Keratinocyte (primary cell): ENCODE measurements at regions not wholly inside any gene's neighbourhood (a gene's known extent, or its start where the extent isn't known, plus 50 kb on each side); places are given as distances from the start of the nearest gene placed in this dataset.

Experiments
- DNase-seq: peaks from one replicate; pipeline ENCODE4 v3.0.0-alpha.2; 2011; ENCODE audit warnings: low read depth, missing footprints, low spot score
- FAIRE-seq: peaks from 2 replicates; lab custom pipeline; 2011; peaks lifted over from hg19 to GRCh38; lab: Jason Lieb, UNC
- H2AFZ ChIP-seq: 2 replicates; pipeline ENCODE4 v1.6.0; 2012; ENCODE audit warnings: low read length, control low read depth, inconsistent platforms; ENCODE audit not compliant: control insufficient read depth
- H3K27ac ChIP-seq: 2 replicates; pipeline ENCODE4 v1.5.1; 2011; ENCODE audit warnings: low read length; ENCODE audit not compliant: control insufficient read depth, insufficient read depth
- H3K27me3 ChIP-seq: 3 replicates; pipeline ENCODE4 v1.6.0; 2011; ENCODE audit warnings: low read length; ENCODE audit not compliant: control insufficient read depth, insufficient read depth; ENCODE audit errors: extremely low read depth
- H3K36me3 ChIP-seq, 2 experiments: 2 replicates in 1 of 2; 3 replicates in 1 of 2; pipeline ENCODE4 v1.5.1; 2011; ENCODE audit warnings: low read length in 2 of 2, mild to moderate bottlenecking in 1 of 2; ENCODE audit not compliant: control insufficient read depth in 2 of 2, insufficient read depth in 2 of 2; ENCODE audit errors: extremely low read depth in 1 of 2
- H3K4me1 ChIP-seq: 3 replicates; pipeline ENCODE4 v1.5.1; 2011; ENCODE audit warnings: low read length; ENCODE audit not compliant: control insufficient read depth, insufficient read depth; ENCODE audit errors: extremely low read depth
- H3K4me2 ChIP-seq: 3 replicates; pipeline ENCODE4 v1.6.0; 2011; ENCODE audit warnings: low read depth, low read length; ENCODE audit not compliant: control insufficient read depth, insufficient read depth; ENCODE audit errors: extremely low read depth
- H3K4me3 ChIP-seq, 3 experiments: fragments of 200-600 bp in 1 of 3; sonication (generic) in 1 of 3; 2 replicates in 2 of 3; 3 replicates in 1 of 3; pipeline ENCODE4 v1.5.1; 2011 to 2016; ENCODE audit warnings: low read length in 3 of 3, mild to moderate bottlenecking in 3 of 3, control low read depth in 2 of 3, inconsistent platforms in 1 of 3, low read depth in 1 of 3, mixed read lengths in 1 of 3, mixed run types in 1 of 3, moderate library complexity in 1 of 3; ENCODE audit not compliant: control insufficient read depth in 2 of 3, insufficient read depth in 2 of 3; ENCODE audit errors: extremely low read depth in 1 of 3
- H3K79me2 ChIP-seq: 2 replicates; pipeline ENCODE4 v1.6.0; 2012; ENCODE audit warnings: low read length; ENCODE audit not compliant: control insufficient read depth, insufficient read depth
- H3K9ac ChIP-seq: 3 replicates; pipeline ENCODE4 v1.6.0; 2011; ENCODE audit warnings: low read length; ENCODE audit not compliant: control insufficient read depth, insufficient read depth; ENCODE audit errors: extremely low read depth
- H3K9me1 ChIP-seq: 3 replicates; pipeline ENCODE4 v1.6.0; 2011; ENCODE audit warnings: low read length; ENCODE audit not compliant: control insufficient read depth, insufficient read depth; ENCODE audit errors: extremely low read depth
- H3K9me3 ChIP-seq: 2 replicates; pipeline ENCODE4 v1.5.1; 2012; ENCODE audit warnings: low read depth, low read length; ENCODE audit not compliant: control insufficient read depth
- H4K20me1 ChIP-seq: 3 replicates; pipeline ENCODE4 v1.6.0; 2011; ENCODE audit warnings: low read length; ENCODE audit not compliant: control insufficient read depth, insufficient read depth; ENCODE audit errors: extremely low read depth
- EZH2 ChIP-seq: IDR thresholded peaks from one replicate; pipeline ENCODE4 v1.6.1; 2012; ENCODE audit warnings: inconsistent platforms, mild to moderate bottlenecking, low read length, moderate library complexity
- dilution Hi-C: fragments of 300-500 bp; cut with MboI; formaldehyde crosslinking; loops from one replicate; pipeline ENCODE4 v1.7.0; 2020; ENCODE audit warnings: low sequenced_read_pairs; ENCODE audit not compliant: extremely low pct_ligation_motif_present
- TF ChIP-seq, protein P1 (sequence below), 3 experiments: IDR thresholded peaks in 1 of 3; conservative IDR thresholded peaks in 1 of 3; optimal IDR thresholded peaks in 1 of 3; 2 replicates in 2 of 3; 3 replicates in 1 of 3; pipeline versions ENCODE3 to v1.5.1; 2011; ENCODE audit warnings: low read length in 3 of 3, mild to moderate bottlenecking in 3 of 3, moderate library complexity in 2 of 3, control low read depth in 1 of 3, inconsistent platforms in 1 of 3; ENCODE audit not compliant: insufficient read depth in 2 of 3; ENCODE audit errors: extremely low read depth in 1 of 3

DNA sequence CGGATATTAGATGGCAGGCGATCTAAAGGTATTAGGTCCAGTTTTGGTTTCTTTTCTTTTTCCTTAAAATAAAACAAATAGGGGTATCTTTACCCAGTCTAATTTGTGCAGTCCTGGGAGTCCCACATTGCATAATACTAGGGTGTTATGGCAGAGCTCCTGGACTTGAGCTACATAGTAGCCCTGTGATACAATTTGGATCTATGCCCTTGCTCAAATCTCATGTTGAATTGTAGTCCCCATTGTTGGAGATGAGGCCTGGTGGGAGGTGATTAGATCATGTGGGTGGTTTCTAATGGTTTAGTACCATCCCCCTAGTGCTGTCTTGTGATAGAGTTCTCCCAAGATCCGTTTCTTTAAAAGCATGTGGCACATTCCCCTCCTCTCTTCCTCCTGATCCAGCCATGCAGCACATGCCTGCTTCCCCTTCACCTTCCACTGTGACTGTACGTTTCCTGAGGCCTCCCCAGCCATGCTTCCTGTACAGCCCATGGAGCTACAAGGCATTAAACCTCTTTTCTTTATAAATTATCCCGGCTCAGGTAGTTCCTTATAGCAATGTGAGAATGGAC is 141.9 kb downstream of the RPS24 start:
- dilution Hi-C loops, result no loop called here
- Histone ChIP-seq H3K27ac (no peak overlapping the region), H3K27me3 (peaks cover 5% of the 10 kb centered on the region), H3K79me2 (no peaks in the 10 kb centered on the region), H4K20me1 (no peaks in the 10 kb centered on the region), H3K4me2 (no peak overlapping the region), H3K9me1 (no peaks in the 10 kb centered on the region), H3K9ac (no peak overlapping the region), H2AFZ (no peak overlapping the region), H3K36me3 (no peaks in the 10 kb centered on the region), H3K9me3 (no peaks in the 10 kb centered on the region), H3K4me3 (no peak overlapping the region), H3K4me1 (peaks cover 20% of the 10 kb centered on the region)
- FAIRE-seq, result no peak
- DNase-seq, result no peak
- TF ChIP-seq, protein P1, sequence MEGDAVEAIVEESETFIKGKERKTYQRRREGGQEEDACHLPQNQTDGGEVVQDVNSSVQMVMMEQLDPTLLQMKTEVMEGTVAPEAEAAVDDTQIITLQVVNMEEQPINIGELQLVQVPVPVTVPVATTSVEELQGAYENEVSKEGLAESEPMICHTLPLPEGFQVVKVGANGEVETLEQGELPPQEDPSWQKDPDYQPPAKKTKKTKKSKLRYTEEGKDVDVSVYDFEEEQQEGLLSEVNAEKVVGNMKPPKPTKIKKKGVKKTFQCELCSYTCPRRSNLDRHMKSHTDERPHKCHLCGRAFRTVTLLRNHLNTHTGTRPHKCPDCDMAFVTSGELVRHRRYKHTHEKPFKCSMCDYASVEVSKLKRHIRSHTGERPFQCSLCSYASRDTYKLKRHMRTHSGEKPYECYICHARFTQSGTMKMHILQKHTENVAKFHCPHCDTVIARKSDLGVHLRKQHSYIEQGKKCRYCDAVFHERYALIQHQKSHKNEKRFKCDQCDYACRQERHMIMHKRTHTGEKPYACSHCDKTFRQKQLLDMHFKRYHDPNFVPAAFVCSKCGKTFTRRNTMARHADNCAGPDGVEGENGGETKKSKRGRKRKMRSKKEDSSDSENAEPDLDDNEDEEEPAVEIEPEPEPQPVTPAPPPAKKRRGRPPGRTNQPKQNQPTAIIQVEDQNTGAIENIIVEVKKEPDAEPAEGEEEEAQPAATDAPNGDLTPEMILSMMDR (optimal IDR thresholded peaks at IDR 0.05 in 1 of 3, IDR thresholded peaks at IDR 0.05 in 1 of 3, conservative IDR thresholded peaks at IDR 0.05 in 1 of 3; ENCODE audit: extremely low read depth in 1 of 3, insufficient read depth in 2 of 3, low read length in 3 of 3), result no peak
- no peak for TF ChIP-seq EZH2

DNA sequence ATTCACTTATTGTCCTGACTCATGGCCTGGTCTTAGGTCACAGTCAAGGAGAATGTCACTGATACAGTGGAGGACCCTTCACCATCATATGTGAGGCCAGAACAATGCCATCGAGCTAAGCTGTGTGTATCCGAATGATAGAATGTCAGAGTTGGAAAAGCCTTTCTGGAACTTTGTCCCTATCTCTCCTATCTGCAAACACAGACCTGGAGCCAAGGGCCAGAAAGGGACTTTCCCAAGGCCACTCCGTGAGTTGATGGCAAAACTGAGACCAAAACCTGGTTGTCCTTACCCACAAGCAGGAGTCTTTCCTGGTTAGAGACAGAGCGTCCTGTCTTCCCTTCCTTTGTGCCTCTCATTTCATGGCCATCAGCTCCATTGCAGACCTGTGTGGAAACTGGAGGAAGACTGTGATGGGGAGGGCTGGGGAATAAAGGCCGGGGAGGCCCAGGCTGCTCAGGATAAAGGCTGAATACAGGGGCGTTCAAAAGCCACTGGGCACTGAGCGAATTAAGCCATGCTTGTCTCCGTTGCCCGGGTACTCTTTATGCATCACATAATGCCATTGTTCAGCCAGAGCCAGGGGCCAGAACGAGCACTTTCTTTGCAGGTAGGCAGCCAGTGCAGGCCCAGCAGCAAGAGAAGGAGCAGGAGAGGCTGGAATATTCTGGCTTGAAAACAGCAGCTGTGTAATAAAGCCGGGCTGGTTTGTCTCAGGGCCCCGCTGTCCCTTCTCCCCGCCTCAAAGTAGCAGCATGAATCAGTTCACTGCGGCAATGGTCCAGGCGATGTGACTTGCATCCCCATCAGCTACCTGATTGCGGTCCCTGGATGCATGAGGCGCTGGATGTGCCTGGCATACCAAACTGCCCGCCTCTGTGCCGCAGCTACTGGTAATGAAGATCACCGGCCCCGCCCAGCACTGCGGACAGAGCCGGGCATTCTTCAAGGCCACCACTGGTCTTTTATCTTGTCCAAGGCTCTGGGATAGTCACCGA is 143.0 kb downstream of the RPS24 start:
- H4K20me1 ChIP-seq, result no peaks in the 10 kb centered on the region
- FAIRE-seq (no peak), DNase-seq (no peak)
- H3K27me3 ChIP-seq, result peaks cover 5% of the 10 kb centered on the region
- no peak overlapping the region for H3K9ac ChIP-seq
- TF ChIP-seq, protein P1 (optimal IDR thresholded peaks at IDR 0.05 in 1 of 3, IDR thresholded peaks at IDR 0.05 in 1 of 3, conservative IDR thresholded peaks at IDR 0.05 in 1 of 3; ENCODE audit: extremely low read depth in 1 of 3, insufficient read depth in 2 of 3, low read length in 3 of 3), result no peak
- no peak overlapping the region for H2AFZ ChIP-seq
- H3K27ac ChIP-seq, result no peak overlapping the region
- H3K4me2 ChIP-seq, result no peak overlapping the region
- dilution Hi-C loops, result no loop called here
- no peak overlapping the region for H3K4me3 ChIP-seq
- no peaks in the 10 kb centered on the region for H3K9me3 ChIP-seq
- no peaks in the 10 kb centered on the region for H3K9me1 ChIP-seq
- H3K4me1 ChIP-seq, result peaks cover 28% of the 10 kb centered on the region
- H3K36me3 ChIP-seq, result no peaks in the 10 kb centered on the region
- H3K79me2 ChIP-seq, result no peaks in the 10 kb centered on the region
